NOMO-1 treated with dmso at 0.1 percent for 144 hours (cell line): ENCODE measurements at regions not wholly inside any gene's neighbourhood (a gene's known extent, or its start where the extent isn't known, plus 50 kb on each side); places are given as distances from the start of the nearest gene placed in this dataset.
"Not testable (repeated sequence)": the region's sequence is repeated elsewhere in the genome, so short reads cannot be mapped to it uniquely, and the experiment has no call there.

Source experiments
- DNase-seq: peaks from one replicate; lab custom pipeline; 2025; ENCODE audit not compliant: unreplicated experiment; lab: John Stamatoyannopoulos, UW

DNA sequence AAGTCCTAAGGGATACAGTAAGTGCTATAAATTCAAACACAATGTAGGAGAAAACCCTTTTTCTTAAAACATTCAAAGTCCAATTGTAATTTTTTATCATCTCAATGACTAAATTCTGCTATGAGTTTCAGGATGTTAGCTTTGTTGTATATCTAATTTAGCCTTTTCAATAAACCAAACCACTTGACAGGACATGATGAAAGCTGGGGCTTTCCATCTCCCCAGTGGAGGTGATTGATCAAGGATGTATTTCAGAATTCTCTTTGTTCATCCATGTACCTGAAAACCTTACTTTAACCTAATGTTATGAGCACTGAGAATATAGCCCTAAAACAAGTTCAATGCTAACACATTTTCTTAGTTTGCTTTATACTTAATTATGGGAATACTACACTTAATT lies 639.0 kb upstream of the ITGA1 start:
- DNase-seq, result no peak

DNA sequence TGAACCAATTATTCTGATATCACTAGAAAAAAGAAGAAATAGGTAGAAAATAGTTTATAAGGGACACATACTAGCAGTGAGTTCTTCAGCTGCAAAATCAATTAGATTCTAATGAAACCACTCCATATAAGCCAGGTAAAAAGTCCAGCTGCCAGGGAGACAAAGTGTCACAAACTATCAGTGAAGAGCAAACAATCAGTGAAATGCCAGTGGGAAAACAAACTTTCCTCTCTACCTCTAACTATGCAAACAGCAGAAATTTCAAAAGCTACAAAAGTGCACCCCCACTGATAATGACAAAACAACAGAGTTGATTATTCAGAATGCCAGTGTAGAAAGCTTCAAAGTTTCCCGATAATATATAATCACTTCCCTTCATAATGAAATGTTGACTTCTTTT lies 637.2 kb upstream of the ITGA1 start:
- no peak for DNase-seq

DNA sequence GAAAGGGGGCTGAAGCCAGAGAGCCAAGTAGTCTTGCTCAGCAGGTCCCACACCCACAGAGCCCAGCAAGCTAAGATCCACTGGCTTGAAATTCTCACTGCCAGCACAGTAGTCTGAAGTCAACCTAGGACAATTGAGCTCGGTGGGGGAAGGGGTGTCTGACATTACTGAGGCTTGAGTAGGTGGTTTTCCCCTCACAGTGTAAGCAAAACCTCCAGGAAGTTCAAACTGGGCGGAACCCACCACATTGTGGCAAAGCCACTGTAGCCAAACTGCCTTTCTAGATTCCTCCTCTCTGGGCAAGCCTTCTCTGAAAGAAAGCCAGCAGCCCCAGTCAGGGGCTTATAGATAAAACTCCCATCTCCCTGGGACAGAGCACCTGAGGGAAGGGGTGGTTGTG lies 630.9 kb upstream of the ITGA1 start:
- not testable (repeated sequence) for DNase-seq

- not testable (repeated sequence) for DNase-seq
Measured at GRCh38 chr5:52165806-52166205, 621.9 kb upstream of the ITGA1 start.

DNA sequence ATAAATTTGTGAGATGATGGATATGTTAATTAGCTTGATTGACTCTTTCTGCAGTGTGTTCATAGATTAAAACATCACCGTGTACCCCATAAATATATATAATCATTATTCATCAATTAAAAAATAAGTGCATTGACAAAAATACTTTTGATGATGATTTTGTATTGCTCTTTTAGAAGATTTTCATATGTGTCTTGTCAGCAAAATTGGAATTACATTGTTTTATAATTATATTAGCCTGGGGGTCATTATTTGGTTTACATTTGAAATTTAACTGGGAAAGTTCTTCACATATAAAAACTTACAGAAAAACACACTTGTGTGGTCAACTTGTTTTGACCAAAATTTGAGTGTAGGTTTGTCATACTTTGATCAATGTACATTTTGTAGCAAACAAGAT lies 614.6 kb upstream of the ITGA1 start:
- no peak for DNase-seq

DNA sequence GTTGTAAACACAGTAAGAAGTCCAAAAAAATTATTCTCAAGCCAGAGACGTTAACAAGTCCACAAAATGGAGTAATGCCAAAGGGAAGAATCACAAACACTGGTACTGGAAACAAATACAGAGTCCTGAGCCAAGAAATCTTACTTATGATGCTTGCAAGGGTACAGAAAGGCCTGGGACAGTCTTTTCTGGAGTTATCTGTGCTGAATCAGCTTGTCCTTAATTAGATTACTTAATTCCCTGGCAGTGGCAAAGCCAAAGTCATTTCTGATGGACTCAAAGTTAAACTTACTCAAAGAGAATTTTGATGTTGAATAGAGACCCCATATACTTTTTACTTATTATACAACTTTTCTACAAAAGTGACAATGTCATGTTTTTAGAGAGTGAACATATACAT lies 610.5 kb upstream of the ITGA1 start:
- no peak for DNase-seq

DNA sequence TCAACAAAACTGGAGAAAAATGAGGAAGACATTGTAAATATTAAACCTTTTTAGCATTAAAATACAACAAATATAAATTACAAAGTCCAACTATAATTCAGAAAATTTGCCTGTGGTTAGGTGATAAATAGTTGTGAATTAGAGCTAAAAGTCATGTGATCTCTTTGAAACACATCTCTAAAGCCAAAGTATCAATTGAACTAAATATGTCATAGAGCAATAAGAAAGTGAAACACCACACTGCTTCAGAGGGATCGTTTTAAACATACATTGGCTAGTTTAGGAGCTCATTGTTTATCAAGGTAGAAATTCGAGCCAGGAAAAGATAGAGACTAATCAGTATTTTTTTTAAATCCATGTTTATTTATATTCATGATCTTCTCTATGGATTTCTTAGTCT lies 606.3 kb upstream of the ITGA1 start:
- DNase-seq, result no peak

GRCh38 chr5:52190737-52191136 lies 597.0 kb upstream of the ITGA1 start:
- no peak for DNase-seq

DNA sequence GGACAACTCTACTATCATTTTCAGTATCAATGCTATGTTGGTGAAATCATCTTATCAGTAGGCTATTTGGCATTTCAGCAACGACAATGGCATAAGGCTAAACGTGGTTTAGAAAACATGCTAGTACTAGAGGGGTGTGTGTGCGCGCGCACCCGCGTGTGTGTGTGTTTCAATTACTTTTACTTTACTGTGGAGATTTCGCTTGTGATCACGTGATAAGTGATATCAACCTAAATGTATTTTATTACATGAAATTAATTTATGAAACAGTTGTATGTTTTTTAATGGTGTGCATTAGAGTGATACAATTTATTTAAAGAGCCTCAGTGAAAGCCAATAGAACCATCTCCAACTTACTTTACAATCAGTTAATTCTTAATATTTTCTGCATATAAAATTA lies 587.9 kb upstream of the ITGA1 start:
- DNase-seq, result no peak

GRCh38 chr5:52202256-52202655 lies 585.5 kb upstream of the ITGA1 start:
- DNase-seq, result no peak

DNA sequence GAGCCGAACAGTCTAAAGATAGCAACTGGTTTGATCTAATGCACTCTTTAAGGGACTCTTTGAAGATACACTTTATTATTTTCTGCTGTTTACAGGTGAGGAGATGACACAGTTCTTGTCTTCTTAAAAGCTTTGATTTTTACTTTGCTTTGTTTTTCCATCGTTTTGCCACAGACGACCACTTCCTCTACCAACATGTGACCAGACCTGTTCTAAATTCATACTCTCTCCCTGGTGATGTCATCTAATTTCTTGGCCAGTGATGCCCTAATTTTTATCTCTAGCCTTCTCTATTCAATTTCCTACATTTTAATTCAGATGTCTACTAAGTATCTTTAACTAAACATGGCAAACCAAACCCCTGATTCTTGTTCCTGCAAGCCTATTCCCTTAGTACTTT lies 583.4 kb upstream of the ITGA1 start:
- no peak for DNase-seq
